ENCODE measurements at regions not wholly inside any gene's neighbourhood (a gene's known extent, or its start where the extent isn't known, plus 50 kb on each side); places are given as distances from the start of the nearest gene placed in this dataset.
"Not testable (repeated sequence)": the region's sequence is repeated elsewhere in the genome, so short reads cannot be mapped to it uniquely, and the experiment has no call there.

GRCh38 chr5:159687892-159688291 is 228.4 kb upstream of the ADRA1B start:
- not testable (repeated sequence) for TF ChIP-seq CTCF, POLR2A (IDR thresholded peaks at IDR 0.05)
